Fibroblast of mammary gland (primary cell): ENCODE measurements at regions not wholly inside any gene's neighbourhood (a gene's known extent, or its start where the extent isn't known, plus 50 kb on each side); places are given as distances from the start of the nearest gene placed in this dataset.

Source experiments
- DNase-seq: peaks from one replicate; pipeline ENCODE4 v3.0.0-alpha.2; 2010; ENCODE audit warnings: low read depth
- H3K4me3 ChIP-seq: 2 replicates; pipeline ENCODE4 v1.5.1; 2011; ENCODE audit warnings: low read depth, mild to moderate bottlenecking, low read length, moderate library complexity; ENCODE audit not compliant: control insufficient read depth
- CTCF ChIP-seq: conservative IDR thresholded peaks from 2 replicates; pipeline ENCODE4 v1.5.1; 2011; ENCODE audit warnings: low read depth, low read length, inconsistent platforms; ENCODE audit not compliant: control insufficient read depth, insufficient read depth

GRCh38 chr4:32879913-32880312 lies 2159.7 kb downstream of the PCDH7 start:
- no peak for DNase-seq
- no peak overlapping the region for H3K4me3 ChIP-seq
- no peak for TF ChIP-seq CTCF

GRCh38 chr4:32884198-32884597 lies 2164.0 kb downstream of the PCDH7 start:
- TF ChIP-seq CTCF, result no peak
- no peak overlapping the region for H3K4me3 ChIP-seq
- DNase-seq, result peak; percentile 30

GRCh38 chr4:32890398-32890797 lies 2170.2 kb downstream of the PCDH7 start:
- no peak overlapping the region for H3K4me3 ChIP-seq
- no peak for DNase-seq
- TF ChIP-seq CTCF, result no peak

- no peak for DNase-seq
- H3K4me3 ChIP-seq, result no peak overlapping the region
- no peak for TF ChIP-seq CTCF
These were observed 2188.9 kb downstream of the PCDH7 start for GRCh38 chr4:32909053-32909452.

- DNase-seq, result no peak
- H3K4me3 ChIP-seq, result no peak overlapping the region
- no peak for TF ChIP-seq CTCF
These were observed 2189.6 kb downstream of the PCDH7 start for GRCh38 chr4:32909736-32910135.

- H3K4me3 ChIP-seq, result no peak overlapping the region
- no peak for TF ChIP-seq CTCF
- DNase-seq, result no peak
These were observed 2197.4 kb downstream of the PCDH7 start for GRCh38 chr4:32917586-32917985.

GRCh38 chr4:32929796-32930699 lies 2209.9 kb downstream of the PCDH7 start:
- H3K4me3 ChIP-seq, result no peak overlapping the region
- no peak for TF ChIP-seq CTCF
- DNase-seq, result no peak
